ENCODE measurements at regions not wholly inside any gene's neighbourhood (a gene's known extent, or its start where the extent isn't known, plus 50 kb on each side); places are given as distances from the start of the nearest gene placed in this dataset.

DNA sequence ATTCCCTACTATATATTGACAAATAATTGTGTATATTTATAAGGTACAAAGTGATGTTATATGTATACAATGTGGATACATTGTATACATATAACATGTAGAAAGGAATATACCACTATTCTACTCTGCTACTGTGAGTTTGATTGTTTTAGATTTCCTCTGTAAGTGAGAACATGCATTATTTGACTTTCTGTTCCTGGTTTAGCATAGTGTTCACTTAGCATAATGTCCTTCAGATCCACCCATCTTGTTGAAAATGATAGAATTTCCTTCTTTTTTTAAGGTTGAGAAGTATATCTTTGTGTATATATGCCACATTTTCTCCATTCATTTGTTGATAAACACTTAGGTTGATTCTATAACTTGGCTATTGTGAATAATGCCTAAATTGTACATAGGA, 140.8 kb upstream of the BDNF start:
- TF ChIP-seq, protein P1, sequence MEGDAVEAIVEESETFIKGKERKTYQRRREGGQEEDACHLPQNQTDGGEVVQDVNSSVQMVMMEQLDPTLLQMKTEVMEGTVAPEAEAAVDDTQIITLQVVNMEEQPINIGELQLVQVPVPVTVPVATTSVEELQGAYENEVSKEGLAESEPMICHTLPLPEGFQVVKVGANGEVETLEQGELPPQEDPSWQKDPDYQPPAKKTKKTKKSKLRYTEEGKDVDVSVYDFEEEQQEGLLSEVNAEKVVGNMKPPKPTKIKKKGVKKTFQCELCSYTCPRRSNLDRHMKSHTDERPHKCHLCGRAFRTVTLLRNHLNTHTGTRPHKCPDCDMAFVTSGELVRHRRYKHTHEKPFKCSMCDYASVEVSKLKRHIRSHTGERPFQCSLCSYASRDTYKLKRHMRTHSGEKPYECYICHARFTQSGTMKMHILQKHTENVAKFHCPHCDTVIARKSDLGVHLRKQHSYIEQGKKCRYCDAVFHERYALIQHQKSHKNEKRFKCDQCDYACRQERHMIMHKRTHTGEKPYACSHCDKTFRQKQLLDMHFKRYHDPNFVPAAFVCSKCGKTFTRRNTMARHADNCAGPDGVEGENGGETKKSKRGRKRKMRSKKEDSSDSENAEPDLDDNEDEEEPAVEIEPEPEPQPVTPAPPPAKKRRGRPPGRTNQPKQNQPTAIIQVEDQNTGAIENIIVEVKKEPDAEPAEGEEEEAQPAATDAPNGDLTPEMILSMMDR (IDR thresholded peaks at IDR 0.05; ENCODE audit: insufficient read depth, low read depth, low read length): no peak
- TF ChIP-seq EZH2 (IDR thresholded peaks at IDR 0.05; ENCODE audit: insufficient read depth, low read length): no peak

All from astrocyte (in vitro differentiated cells and primary cell).